HG02623 (cell line): ENCODE measurements at regions not wholly inside any gene's neighbourhood (a gene's known extent, or its start where the extent isn't known, plus 50 kb on each side); places are given as distances from the start of the nearest gene placed in this dataset.

Source experiments
- ATAC-seq: cut with Tn5 transposase; IDR thresholded peaks from one replicate; pipeline ENCODE4 v1.9.1; 2021; ENCODE audit warnings: moderate library complexity; ENCODE audit not compliant: unreplicated experiment

DNA sequence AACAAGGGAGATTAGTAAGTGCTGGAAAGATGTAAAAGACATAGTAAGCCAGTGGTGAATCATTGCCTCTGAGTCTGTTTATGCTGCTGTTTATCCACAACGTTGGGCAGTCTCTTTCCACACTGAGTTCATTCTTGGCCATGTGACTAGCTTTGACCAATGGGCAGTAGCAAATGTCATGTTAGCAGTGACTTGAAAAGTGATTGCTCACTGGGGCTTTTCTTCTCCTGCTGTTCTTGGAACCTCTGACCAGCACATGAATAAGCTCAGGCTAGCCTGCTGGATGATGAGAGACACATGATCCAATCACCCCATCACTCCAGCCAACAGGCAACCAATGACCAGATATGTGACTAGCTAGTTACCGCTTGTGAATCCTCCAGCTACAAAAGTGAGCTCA is 360.4 kb downstream of the SLC4A3 start:
- no peak for ATAC-seq

DNA sequence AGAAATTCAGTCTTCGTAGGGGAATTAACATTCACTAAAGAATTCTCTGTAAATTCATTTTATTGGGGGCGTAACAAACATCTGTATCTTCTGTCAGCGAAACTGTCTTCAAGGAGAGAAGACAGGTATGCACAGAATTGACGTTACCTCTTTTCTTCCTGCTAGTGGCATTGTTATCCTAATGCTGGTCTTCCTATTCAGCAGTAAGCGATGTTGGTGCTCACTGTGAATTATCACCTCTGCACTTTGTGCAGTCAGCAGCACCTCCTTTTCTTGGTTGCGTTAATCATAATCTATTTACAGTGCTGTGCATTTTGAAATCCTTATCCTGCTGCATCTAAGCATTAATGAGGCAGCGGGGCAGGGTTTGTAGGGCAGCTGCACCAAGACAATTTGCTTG is 362.3 kb downstream of the SLC4A3 start:
- ATAC-seq: no peak

DNA sequence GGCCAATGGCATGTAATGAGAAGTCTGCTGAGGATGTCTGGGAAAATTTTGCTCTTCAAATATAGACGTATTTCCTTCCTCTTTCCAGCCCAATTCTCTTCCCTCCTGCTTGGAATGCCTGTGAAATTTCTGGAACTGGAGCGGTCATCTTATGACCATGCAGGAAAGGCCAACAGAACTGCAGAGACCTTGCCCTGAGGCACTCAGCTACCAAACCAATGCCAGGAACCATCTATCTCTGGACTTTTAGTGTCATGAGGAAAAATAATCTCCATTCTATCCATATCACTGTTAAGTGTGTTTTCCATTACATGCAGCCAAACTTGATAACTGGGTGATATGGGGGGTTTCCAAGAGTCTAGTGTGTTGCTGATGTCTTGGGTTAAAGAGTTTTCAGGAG is 363.7 kb downstream of the SLC4A3 start:
- ATAC-seq: no peak

DNA sequence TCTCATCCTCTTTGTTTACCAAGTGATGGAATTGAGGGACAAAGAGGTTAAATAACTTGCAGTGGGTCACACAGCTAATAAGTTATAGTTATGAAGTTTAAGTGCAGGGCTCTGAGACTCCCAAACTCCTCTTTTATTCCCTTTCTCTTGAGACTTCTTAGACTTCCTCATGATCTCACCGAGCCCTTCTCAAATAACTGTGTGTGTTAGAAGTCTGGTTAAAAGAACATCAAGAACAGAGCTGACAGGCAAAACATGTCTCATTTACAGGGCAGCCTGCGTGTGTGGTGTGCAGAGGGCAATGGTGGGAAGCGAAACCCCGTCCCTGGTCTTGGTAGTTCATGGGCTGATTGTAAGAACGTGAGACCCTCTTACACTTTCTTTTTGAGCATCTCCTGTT is 368.0 kb downstream of the SLC4A3 start:
- no peak for ATAC-seq

DNA sequence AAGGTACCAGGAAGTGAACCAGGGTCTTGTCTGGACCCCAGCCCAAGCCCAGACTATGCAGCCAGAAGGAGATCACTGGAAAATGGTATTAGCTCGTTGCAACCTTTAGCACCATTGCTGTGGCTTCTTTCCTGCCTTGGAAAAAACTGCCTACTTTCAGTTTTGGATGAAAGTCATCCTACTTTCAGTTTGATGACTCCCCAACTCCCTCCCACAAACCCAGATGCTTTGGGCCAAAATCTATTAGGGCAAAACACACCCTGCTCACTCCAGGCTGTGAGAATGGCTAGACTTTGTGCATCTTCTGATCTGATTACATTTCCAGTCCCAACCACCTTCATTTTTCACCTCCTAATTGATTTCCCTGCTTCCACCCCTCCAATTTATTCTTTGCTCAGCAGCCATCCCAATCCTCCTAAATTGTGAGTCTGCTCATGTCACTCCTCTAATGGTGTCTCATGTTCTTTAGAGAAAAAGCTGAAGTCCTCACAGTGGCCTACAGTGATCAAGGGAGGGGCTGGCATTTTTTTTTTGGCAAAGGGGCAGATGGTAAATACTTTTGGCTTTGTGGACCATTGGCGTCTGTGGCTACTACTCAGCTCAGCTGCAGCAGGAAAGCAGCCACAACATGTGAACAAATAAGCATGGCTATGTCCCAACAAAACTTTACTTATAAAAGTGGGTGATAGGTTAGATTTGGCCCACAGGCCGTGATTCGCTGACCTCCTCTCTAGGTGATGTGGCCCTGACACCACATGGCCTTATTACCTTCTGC is 368.7 kb downstream of the SLC4A3 start:
- ATAC-seq: no peak

DNA sequence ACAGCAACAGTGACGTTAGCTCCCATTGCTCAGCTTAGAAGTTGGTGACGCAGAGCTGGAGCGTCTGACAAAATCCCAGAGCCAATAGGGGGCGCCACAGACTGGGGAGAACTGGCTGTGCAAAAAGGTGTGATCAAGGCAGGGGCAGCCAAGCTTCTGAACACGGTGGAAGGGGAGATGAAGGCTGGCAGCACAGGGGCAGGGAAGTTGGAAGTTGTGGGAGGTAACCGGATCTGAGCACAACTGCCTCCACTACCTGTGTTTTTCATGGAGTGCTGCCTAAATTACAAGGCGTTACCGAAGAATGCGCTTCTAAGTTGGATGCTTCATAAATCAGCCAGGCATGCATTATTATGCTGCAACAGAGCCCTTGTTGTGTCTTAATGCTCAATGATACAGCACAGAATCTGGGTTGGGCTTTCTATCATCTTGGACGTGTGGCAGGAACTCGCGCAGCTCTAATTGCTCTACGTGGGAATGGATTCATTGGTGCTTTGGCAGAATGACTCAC is 370.0 kb downstream of the SLC4A3 start:
- ATAC-seq: no peak

DNA sequence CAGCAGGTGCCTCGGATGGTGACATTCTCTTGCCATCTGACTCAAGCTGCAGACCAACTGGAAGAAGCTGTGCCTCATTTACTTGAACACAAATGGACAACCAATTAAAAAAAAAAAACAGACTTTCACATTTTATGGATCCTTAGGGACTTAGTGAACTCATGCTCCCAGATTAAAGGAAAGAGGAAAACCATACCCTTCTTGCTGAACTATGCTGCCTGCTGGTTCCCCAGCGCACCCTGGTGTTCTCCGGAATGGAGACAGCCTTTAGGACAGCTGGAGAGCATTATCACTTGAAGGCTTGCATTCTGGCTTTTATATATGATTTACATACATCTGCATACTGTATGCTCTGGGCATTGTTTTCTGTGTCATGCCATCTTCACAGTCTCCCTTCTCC is 370.7 kb downstream of the SLC4A3 start:
- ATAC-seq: no peak

DNA sequence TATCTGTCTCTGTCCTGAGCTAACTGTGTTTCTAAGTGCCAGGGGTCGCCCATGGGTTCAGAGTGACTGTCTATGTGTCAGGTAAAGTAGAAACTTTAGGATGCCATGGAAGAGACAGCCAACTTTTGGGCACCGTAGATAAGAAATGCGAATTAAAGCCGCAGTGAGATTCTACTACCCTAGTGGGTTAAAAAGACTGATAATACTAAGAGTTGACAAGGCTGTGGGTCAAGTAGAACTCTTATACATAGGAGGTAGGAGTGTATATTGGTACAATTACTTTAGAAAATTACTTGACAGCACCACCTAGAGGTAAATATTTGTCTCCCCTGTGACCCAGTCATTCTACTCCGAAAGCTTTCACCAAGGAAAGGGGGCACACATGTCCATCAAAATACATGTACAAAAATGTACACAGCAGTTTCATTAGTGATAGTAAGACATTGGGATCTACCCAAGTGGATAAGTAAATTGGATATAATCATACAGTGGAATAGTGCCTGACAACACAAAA is 371.3 kb downstream of the SLC4A3 start:
- no peak for ATAC-seq

DNA sequence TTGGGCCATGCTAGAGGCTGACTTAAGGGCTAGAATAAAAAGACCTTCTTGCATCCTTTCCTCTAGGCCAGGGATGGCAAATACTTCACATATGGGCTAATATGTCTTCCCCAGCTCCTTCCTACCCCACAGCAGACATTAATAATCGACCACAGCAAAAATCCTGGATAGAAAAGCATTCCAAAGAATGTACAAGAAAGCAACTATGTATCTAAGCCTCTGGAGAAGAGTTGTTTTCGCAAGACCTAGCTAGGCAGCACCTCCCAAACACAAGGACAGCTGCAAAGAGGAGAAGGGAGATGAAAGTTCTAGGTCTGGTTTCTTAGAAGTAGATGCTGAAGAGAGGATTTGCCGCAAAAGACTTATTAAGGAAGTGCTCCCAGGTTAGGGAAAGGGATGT is 372.6 kb downstream of the SLC4A3 start:
- ATAC-seq: no peak

DNA sequence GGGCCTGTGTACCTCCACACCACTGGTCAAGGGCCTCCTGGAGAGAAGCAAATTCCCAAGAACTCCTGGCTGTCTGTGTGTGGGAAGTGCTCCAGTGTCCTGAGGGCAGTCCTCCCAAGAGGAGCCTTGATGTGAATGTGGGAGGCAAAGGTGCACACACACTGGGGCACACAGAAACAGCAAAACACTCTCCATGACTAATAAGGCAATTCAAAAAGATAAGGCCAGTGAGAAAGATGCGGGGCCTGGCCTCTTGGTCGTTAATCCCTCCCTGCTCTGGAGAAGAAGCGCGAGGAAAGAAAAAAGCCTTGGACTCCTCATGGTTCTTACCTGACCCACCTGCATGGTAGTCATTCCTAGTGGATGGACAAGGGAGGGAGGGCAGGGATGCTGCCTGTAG is 373.2 kb downstream of the SLC4A3 start:
- ATAC-seq: no peak

DNA sequence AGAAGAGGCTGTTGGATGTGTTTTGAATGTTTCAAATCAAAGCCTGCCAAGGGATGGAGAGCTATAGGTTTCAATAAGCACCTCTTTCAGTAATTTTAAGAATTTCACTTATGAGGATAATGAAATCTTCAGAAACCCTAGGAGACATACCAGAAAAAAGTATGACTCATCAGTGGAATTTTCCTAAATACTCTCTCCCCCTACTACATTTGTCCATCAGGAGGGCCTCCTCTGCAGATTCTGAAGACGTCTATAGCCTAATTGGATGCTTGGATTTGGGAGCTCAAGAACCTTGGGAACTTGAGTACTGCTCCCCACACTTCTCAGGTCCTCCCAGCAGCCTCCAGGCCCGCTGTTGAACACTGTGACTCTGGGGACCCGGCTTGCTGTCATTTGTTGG is 374.3 kb downstream of the SLC4A3 start:
- no peak for ATAC-seq

DNA sequence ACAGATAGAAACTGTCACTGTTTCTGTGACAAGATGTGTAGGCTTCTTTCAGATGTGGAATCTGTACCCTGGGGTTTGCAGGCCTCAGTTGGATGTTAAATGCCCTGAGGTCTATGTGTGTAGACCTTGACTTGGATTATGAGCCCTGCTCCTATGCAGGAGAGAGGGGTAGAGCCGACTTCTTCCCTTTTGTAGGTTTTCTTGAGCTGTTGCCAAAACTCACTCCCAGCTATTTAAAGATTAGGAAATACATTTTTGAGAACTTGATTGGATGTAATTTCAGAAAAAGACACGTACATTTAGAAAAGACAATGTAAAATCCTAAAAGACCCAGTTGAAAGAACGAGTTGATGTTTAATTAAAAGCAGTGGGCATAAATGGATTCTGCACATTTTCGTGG is 374.8 kb downstream of the SLC4A3 start:
- ATAC-seq: no peak

DNA sequence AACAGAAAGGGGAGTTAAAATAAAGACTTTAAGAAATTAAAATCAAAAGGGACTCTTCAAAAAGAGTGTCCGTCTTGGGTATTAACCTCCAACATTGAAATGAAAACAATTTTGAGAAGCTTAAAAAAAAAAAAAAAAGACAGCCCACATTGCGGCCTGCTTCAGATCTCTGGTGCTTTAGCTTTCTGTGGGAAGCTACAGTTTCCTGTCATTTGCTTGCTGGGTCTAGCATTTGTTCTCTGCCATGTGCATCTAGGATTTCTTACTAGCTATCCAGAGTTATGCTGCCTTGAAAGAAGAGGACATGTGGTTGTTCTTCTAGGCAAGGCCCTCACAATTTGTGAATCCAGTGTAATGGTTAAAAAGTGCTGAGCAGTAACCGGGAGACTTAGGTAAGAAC is 375.3 kb downstream of the SLC4A3 start:
- ATAC-seq: no peak

DNA sequence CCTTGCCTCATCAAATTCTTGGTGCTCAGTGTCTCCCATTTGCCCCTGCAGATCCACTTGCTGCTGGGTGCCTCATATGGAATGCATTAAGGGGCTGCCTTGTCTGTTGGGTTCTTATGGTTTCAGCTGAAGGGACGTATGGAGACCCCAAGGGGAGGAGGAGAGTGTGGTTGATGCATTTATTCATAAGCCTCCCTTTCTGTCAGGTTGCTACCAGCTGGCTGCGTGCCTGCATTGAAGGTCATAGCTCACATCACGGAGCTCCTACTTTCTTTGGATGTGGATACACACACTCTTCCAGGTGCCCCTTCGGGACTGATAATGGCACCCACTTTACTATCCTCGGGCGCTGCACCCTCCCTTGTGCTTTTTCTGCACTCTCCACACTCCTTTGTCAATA is 377.9 kb downstream of the SLC4A3 start:
- ATAC-seq: no peak

DNA sequence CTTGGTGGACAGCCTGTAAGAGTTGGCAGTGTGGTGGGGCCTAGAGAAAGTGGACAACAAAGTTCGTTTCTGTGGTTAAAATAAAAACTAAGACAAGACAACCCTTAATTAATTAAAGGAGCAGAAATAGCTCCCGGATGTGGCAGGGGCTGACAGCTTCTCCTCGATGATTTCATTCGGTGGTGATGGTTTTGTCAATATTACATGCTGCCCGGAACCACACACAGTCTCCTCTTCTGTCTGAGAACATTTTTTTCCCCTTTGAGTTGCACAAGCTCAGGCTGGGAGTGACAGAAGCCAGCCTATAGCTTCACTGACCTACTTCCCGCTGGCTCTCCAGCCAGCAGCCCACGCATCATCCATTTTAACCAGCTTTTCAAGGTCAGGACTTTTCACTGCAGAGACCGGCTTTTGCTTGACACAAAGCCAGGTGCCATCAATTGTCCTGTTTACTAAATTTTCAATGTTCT is 378.8 kb downstream of the SLC4A3 start:
- no peak for ATAC-seq

DNA sequence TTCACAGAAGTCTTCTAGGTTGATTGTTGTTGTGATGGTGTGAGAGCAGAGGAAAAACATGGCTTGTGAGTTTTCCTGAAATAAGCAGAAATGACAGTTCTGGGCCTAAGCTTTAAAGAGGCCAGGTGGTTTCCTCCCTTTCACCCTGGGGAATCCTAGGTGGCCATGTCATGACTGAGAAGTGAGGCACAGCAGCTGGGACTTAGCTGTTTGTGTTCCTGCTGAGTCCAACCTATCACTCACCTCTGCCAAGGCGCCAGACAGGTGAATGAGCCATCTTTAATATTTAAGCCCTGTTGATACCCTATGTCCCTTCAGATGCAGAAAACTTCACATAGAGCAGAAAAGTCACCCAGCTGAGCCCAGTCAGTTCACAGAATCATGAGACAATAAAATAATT is 384.4 kb downstream of the SLC4A3 start:
- ATAC-seq: no peak

DNA sequence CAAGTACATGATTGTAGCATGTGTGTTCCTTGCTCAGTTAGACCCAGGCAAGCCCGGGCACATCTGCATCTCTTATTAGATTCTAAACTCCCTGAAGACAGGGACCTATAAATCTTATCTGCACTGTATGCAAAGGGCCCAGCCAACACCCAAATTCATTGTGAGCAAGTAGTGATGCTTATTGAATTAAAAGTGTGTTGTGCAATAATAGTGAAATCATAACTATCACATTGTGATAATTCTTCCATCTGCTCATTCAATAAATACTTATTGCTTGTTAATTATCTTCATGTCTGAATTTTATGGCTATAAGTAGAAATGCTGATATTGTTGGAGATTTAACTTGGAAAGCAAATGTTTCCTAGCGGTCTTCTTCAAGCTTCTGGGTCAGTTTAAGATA is 387.5 kb downstream of the SLC4A3 start:
- no peak for ATAC-seq

DNA sequence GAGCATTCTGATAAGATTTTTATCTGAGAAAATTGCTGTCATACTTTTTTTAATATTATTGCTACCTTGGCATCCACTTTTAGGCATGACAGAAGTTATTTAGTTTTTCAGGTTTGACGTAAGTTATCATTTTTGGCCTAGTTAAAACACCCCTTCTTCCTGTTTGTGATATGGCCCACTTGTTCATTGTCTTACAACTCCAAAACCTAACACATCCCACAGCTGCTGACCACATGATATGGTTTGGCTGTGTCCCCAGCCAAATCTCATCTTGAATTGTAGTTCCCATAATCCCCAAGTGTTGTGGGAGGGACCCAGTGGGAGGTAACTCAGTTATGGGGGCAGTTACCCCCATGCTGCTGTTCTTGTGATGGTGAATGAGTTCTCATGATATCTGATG is 388.1 kb downstream of the SLC4A3 start:
- ATAC-seq: no peak

DNA sequence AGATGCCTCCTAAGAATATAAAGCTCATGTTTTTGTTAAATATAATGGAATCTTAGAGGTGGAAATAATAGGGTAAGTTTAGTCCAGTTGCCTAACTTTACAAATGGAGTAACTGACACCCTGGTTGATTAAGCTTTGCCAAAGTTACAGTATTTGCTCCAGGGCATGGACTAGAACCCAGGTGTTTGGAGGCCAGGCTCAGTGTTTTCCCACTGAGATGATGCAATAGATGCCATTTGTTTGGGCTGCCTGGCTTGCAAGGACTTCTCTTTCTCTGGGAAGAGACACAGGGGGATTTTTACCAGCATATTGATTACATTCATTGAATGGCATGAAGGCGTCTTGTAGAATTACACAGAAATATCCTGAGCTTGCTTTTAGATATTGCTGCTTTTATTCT is 397.8 kb downstream of the SLC4A3 start:
- ATAC-seq: no peak

DNA sequence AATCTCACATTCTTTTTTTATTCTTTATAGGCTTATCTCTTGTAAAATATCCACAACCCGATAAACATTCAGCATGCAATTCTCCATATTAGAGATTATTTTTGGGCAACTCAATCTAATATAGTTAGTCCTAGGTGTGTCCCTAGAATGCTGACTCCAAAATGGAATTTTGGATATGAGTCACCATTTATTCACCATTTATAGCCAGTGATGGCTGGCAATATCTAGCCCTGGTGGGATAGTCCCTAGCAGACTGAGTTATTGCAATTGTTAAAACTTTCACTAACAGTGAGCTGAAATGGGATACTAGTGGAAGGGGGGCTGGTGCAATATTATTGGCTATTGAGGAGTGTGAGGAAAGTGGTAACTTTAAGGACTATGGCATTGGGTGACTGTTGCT is 401.6 kb downstream of the SLC4A3 start:
- no peak for ATAC-seq

DNA sequence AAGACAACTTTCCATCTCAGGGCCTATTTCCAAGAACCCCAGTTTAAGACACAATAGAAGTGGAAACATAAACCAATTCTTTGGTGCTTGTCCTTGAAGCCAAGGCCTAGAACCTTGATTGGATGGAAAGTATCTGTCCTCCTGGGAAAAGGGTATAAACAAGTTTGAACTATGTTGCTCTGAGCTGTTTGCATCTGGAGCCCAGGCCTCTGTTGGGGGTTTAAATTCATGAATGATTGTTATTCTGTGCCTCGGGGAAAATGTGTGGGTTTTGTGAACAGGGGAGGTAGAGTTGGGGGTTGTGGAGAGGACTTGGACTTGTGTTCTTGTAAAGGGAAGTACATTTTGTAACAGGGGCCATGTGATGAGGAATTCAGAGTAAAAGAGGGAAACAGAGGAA is 406.1 kb downstream of the SLC4A3 start:
- no peak for ATAC-seq

DNA sequence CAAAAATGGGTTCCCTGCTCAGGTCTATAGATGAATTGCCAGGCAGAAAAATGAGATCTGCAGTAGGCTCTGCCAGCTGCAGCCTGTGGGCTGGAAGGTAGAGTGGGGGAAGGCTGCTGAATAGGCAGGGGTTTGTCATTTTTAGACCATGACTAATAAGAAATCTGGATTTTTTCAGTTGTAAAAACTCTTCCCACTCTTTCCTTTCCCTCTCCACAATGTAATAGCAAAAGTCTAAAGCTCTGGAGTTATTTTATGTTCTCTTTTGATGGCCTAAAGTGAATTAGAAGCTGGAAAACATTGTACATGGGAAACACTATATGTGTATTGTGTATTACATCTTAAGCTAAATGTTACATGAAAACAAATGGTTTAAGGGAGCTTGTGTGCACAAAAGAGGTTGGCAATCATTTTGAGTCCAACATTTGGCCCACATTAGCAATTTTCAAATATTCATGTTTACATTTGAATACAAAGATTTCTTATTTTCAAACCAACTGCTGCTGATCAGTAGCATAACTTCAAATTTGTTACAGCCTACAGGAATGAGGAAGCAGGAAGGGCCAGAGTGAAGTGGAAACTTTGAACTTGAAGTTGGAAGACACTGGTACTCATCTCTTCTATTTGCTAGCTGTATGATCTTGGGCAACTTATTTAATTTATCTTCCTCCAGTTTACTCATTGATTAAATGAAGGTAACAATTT is 407.1 kb downstream of the SLC4A3 start:
- no peak for ATAC-seq
